ENCODE measurements at regions not wholly inside any gene's neighbourhood (a gene's known extent, or its start where the extent isn't known, plus 50 kb on each side); places are given as distances from the start of the nearest gene placed in this dataset.
"Not testable (repeated sequence)": the region's sequence is repeated elsewhere in the genome, so short reads cannot be mapped to it uniquely, and the experiment has no call there.

DNA sequence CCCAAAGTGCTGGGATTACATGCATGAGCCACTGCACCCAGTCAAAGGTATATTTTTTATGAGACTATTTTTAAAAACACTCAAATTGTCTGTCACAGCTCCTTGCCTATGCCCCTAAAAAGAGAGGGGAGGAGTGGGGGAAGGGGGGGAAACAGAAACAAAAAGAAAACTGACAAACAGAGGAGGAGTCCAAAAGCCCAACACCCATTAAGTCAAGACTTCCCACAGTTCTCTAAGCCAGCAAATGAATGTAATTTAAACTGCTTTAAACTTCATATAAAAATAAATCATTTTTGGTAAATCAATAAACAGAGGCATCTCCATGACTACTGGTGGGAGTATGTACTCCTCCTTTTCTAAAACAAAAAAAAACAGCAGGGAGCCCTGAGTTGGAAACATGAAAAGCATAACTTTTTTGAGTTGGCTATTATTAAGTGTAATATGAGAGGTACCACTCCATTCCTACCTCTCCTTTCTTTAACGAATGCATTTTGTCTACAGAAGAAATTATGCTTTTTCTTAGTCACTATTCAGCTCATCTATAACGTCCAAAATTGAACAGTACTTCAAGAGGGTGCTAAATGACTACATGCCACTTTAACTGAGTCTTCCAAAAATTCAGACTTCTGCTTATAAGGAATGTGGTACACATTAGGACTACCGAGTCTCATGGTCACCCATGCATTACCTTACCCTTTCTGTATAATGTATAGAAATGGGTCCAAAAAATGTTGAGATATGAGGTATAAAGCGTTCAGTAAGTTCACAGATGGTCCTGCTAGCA, 119.0 kb upstream of the PRSS16 start:
- no peak for TF ChIP-seq CTCF (IDR thresholded peaks at IDR 0.05; ENCODE audit: low read length, missing control alignments)
- H3K4me3 ChIP-seq (replicated peaks; ENCODE audit: low read depth, low read length) = no peak overlapping the region
- DNase-seq (ENCODE audit: low read depth) = no peak

DNA sequence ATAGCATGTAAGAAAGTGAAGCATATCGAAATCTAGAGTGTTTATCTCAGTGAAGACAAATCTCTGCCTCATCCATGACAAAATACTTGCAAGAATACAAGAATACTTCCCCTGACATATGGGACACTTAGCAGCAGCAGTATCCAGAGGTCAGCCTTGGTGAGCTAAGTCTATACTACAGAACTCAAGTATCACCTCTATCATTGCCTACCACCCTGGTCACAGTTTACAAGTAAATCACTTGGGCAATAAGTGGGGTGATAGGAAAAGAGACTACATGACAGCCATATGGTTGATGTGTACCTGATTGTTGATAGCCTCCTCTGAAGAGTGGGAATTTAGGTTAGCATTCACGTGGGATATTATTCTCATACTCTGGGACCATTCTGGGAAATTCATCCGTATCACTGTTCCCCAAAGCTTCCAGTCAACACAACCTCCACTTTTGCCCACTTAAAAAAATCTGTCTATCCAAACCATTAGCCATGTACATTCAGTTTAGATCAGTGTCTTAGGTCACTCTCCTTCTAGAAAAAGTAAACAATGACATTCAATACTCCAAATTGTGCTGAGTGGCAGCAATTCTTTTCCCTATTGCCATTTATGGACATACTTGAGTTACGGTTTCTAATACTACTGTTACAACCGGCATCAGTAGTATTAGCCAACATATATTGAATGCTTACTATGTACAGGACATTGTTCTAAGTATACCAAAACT, 118.2 kb upstream of the PRSS16 start:
- no peak for DNase-seq (ENCODE audit: low read depth)
- TF ChIP-seq CTCF (IDR thresholded peaks at IDR 0.05; ENCODE audit: low read length, missing control alignments) = no peak
- H3K4me3 ChIP-seq (replicated peaks; ENCODE audit: low read depth, low read length) = no peak overlapping the region

GRCh38 chr6:27129917-27130316, 117.6 kb upstream of the PRSS16 start:
- DNase-seq (ENCODE audit: low read depth) = no peak
- TF ChIP-seq CTCF (IDR thresholded peaks at IDR 0.05; ENCODE audit: low read length, missing control alignments) = no peak
- H3K4me3 ChIP-seq (replicated peaks; ENCODE audit: low read depth, low read length) = no peak overlapping the region

DNA sequence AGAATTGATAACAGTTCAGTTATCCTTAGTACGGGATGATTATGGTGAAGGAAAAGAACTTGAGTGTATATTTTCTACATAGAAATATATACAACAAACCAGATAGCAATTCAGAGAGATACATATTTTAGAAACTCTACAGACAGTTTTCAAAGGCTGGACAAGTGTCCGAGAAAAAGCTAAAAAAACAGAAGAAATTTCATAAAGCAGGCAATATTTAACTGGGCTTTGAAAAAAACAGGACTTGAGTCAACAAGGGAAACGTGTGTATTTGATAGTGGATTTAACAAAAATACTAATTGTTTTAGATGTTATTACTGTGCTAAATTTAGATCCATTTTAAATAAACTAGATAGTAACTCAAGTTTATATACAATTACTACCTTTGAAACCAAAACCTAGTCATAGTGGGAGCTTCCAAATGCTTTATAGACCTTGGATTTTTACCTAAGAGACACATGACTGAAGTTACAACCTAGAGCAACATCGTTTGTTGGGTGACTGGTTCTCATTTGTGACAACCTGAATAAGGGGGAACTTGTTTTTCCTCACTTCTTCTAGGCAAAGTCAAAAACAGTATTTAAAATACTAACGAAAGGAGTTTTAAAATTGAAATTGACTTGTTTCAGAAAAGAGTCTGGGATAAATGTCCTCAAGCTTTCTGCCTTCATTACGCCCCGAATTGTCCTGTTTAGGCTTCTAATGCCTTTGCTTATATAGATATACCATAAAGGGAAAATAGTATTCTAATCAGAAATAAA, 116.7 kb upstream of the PRSS16 start:
- DNase-seq (ENCODE audit: low read depth) = no peak
- H3K4me3 ChIP-seq (replicated peaks; ENCODE audit: low read depth, low read length) = peak overlapping the region; percentile 58
- TF ChIP-seq CTCF (IDR thresholded peaks at IDR 0.05; ENCODE audit: low read length, missing control alignments) = no peak

GRCh38 chr6:27132282-27132531, 115.3 kb upstream of the PRSS16 start:
- not testable (repeated sequence) for DNase-seq (ENCODE audit: low read depth)
- peak overlapping the region; percentile 58 for H3K4me3 ChIP-seq (replicated peaks; ENCODE audit: low read depth, low read length)

DNA sequence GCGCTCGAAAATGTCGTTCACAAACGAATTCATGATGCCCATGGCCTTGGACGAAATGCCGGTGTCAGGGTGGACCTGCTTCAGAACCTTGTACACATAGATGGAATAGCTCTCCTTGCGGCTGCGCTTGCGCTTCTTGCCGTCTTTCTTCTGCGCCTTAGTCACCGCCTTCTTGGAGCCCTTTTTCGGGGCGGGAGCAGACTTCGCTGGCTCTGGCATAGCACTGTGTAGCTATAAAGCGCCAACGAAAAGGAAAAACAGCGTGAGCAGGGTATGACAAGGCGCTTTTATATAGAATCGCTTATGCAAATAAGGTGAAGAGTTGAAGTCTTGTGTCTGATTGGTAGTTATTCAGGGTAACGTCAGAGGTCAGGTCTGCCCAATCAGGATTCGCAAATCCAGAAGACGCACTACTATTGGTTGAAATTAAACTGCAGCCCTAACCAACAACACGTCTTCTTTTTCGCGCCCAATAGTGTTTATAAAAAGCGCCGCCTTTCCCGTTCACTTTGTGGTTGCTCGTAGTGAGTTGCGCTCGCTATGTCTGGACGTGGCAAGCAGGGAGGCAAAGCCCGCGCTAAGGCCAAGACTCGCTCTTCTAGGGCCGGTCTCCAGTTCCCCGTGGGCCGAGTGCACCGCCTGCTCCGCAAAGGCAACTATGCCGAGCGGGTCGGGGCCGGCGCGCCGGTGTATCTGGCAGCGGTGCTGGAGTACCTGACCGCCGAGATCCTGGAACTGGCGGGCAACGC, 114.8 kb upstream of the PRSS16 start:
- peak overlapping the region; percentile 66 for H3K4me3 ChIP-seq (replicated peaks; ENCODE audit: low read depth, low read length)
- TF ChIP-seq CTCF (IDR thresholded peaks at IDR 0.05; ENCODE audit: low read length, missing control alignments) = no peak
- peak; percentile 100 for DNase-seq (ENCODE audit: low read depth)
